Activated T-cell treated with anti-CD3 and anti-CD28 coated beads, Interleukin-2, amount 50 U/mL, for 48 hours (primary cell): ENCODE measurements at regions not wholly inside any gene's neighbourhood (a gene's known extent, or its start where the extent isn't known, plus 50 kb on each side); places are given as distances from the start of the nearest gene placed in this dataset.

ENCODE experiments used
- DNase-seq, 2 experiments: peaks; one replicate each; pipeline ENCODE4 v3.0.0-alpha.2; 2020

DNA sequence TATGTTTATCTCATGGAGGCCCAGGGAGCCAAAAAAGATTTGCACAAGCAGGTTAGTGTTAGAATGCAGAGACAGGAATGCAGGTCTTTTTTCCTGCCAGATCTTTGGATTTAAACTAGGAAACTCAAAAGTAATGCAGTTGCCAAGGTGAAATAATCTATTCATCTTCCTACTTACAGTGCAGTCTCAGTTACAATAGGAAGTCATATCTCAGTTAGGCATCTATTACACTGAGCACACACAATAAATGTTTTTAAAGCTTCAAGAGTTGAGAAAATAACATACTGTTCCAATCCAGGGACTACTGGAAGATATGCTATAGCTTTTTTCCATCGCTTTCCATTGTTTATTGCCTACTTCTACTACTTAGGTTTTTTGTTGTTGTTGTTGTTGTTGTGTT is 279.3 kb upstream of the E2F7 start:
- no peak for DNase-seq

DNA sequence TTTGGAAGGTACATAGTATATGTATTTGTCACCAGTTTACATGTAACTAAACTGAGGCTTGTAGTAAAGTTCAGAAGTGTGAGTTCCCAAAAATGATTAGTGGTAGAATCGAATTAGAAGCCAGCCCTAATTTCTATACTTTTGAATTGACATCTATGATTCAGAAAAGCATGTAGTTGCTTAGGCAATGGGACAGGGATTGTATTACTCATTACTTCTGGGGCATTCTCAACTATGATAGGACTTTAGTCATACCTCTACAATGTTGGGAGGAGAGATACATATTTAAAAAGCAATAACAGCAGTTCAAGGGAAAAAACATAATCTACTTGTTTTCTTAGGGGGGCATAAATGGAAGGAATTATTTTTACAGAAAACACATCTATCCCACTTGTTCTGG is 277.9 kb upstream of the E2F7 start:
- DNase-seq, result no peak

- no peak for DNase-seq
These were observed 276.9 kb upstream of the E2F7 start for GRCh38 chr12:77342253-77342652.

- no peak for DNase-seq
These were observed 274.2 kb upstream of the E2F7 start for GRCh38 chr12:77339610-77340009.

DNA sequence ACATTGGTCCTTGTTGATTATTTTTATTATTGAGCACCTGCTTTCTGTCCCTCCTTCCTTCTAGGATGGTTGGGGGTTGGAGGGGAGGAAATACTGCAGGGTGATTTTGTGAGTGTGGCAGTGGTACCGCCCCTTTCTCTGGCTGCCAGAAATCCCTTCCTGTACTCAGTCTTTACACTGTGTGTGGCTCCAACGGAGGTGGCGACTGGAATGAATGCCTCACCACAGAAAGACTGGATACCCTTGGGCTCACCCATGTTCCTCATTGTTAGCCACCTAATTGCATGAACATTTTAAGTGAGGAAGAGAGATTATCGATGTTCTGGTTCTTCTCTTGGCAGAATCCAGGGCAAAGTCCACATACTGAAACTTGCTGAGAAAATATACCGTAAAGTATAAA is 272.0 kb upstream of the E2F7 start:
- no peak for DNase-seq

DNA sequence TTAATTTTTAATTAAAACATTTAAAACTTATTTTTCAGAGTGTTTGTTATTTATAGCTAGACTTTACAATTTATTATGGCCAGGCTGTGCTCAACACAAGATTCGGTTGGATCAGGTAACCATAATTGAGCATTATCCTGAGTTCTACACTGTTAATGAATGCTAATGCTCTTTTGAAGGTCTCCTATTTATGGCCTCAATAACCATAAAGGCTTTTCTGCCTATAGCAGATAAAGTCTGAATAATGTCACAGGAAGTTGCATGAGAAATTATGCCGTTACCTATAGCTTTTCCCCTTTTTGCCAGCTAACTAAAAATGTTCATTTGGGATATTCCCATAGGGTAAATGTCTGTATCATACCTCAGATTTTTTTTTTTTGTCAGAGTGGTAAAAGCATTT is 269.4 kb upstream of the E2F7 start:
- no peak for DNase-seq

DNA sequence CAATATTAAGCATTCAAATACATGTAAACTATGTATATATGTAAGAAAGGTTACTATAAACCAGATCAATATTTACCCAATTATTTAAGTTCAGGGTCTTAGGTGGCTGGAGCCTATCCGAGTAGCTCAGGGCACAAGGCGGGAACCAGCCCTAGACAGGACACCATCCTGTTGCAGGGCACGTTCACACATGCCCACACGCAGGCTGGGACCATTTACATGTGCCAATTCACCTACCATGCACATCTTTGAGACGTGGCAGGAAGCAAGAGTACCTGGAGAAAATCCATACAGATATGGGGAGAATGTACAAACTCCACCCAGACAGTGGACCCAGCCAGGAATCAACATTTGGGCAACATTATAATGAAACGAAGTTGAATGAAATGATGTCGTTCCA is 263.0 kb upstream of the E2F7 start:
- DNase-seq, result no peak

DNA sequence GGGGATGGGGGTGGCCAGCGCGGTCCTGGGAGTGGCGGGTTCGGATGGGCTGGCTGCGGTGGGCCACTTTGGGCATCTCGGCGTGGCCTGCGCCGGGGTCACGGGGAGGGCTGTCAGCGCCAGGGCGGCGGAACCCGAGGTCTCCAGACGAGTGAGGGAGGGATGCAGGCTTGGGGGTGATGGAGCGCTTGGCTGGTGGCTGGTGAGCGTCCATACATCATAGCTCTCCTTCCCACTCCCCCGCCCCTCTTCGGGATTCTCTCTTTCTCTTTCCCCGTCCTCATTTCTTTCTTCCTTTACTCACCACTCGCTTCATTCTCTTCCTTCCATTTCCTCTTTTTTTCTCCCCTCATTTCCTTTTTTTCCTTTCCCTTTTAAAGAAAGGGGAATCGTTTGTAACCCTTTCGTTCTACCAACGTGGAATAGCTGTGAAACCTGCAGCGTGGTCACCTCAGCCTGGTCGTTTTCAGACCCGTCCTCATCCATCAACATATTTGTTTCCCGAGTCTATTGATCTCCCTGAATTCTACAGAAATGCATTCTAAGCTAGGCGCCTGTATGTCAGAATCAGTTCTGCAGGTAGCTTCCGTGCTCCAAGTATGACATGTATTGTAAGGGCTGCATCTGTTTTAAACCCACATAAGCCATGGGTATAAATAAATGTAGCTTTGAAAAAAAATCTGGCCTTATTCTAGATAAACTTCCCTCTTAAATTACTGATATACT is 260.3 kb upstream of the E2F7 start:
- no peak for DNase-seq

- DNase-seq, result peak; percentile 43 to 54
These were observed 259.5 kb upstream of the E2F7 start for GRCh38 chr12:77324763-77325468.

DNA sequence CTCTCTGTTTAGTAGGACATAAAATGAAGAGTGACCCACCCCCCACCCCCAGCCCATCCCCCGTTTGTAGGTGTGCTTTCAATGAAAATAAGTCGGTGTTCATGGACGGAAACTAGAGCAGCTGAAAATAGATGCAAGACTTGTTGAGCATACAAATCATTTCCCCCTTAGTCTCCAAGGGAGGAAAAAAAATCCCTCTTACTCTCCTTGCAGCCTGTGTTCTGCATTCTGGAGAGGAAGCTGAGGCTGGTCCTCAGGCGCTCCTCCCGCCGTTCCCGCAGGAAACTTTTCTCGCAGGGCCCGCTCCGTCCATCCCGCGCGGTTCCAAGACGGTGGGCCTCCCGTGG is 259.0 kb upstream of the E2F7 start:
- DNase-seq, result no peak

GRCh38 chr12:77323788-77324415 is 258.5 kb upstream of the E2F7 start:
- DNase-seq, result no peak

DNA sequence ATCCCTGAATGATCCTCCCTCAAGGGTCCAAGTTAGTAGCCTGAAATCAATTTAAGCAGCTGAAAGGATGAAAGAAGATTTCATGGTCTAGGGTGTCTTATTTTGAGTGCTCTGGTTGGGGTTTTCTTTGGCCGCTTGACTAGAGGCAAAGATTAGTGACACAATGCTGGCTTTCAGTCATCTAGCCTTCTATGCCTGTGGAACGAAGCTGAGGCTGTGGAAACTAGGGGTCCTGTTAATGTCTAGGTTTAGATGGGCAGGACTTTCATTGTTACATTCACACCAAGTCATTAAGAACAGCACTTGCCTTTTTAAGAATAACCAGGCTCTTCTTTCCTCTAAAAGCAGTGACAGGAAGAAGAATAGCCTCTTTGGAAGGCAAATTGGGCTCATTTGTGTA is 253.8 kb upstream of the E2F7 start:
- no peak for DNase-seq

GRCh38 chr12:77315407-77315806 is 250.0 kb upstream of the E2F7 start:
- DNase-seq, result no peak

GRCh38 chr12:77314378-77315052 is 249.1 kb upstream of the E2F7 start:
- DNase-seq, result no peak

- DNase-seq, result no peak
These were observed 242.7 kb upstream of the E2F7 start for GRCh38 chr12:77308056-77308455.

GRCh38 chr12:77300811-77301210 is 235.4 kb upstream of the E2F7 start:
- no peak for DNase-seq

DNA sequence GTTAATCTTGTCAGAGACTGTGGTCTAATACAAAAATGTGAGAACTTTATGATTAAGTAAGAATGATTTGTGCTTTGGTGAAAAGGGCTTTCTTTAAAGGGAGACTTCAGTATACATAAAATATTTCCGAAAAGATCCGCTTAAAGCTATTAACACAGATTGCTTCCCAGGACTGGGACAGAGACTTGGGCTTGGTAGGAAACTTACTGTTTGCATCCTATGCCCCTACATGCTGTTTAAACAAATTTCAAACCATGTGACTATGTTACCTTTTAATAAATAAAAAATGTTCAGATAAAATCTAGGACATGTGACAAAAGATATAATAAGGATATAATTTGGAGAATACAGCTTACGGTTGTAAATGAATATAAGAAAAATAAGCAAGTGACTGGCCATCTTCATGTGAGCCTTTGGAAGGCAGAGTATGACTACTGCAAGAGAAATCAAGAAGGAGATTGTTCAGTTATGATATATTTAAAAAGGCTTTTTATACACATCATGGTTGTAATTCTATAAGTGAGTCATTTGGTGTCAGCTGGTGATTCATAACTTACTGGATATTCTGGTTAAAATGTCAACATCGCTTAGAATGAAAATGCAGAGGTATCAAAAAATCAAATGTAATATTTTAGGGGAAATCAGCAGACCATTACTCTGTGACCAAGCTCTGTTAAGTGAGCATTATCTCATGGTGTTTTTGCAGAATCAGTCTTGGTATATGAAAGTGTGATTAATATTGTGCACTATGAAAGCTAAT is 234.7 kb upstream of the E2F7 start:
- no peak for DNase-seq

DNA sequence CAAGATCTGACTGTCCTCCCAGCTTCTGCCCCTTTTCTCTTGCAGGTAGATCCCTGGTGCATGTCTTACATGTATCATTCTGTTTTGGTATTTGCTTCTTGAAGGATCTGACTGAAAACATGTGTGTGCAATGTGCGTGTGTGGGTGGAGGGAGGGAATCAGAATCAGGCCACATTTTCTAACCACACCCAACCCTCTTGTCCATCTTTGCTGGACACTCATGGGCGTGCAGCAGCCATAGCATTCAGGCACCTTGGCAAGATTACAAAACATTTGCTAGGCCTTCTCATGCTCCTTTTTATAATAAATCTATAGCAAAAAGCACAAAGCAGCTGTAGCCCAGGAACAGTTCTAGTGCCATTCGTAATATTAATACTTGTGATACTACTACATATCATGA is 233.6 kb upstream of the E2F7 start:
- DNase-seq, result no peak

GRCh38 chr12:77294016-77294415 is 228.6 kb upstream of the E2F7 start:
- DNase-seq, result no peak

- DNase-seq, result no peak
These were observed 209.6 kb upstream of the E2F7 start for GRCh38 chr12:77274926-77275325.

DNA sequence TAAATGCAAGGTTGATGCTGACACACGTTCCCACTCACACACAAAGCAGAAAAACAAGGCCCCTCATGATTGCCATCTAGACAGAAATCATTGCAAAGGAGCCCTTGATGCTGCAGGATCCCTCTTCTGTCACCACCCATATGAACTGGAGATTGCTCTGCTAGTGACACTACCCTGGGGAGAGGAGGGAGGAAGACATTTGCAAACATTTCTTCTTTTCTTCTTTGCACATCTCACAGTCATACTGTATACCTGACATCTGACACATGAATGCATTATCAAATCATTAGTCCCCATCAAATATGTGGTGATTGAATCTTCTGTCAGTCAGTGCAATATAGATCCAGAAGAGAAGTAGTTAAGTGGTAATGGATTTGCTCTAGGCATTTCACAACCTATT is 208.5 kb upstream of the E2F7 start:
- DNase-seq, result no peak

DNA sequence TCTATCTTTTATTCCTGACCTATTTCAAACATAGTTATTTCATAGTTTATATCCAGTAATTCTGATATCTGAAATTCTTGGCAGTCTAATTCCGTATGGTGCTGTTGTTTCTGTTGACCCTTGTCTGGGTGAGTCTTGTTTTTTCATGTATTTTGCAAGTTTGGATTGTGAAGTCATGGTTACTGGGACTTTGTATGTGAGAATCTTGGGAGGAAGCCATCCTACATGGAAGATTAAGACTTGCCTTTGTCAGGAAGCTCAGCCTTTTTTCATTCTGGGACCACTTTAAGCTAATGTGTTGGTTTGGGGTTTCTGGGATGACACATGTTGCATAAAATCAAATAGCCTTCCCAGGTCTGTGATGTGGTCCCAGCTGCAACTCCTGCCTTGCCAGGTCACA is 191.6 kb upstream of the E2F7 start:
- no peak for DNase-seq

- no peak for DNase-seq
These were observed 188.0 kb upstream of the E2F7 start for GRCh38 chr12:77253321-77253720.
